ENCODE measurements at regions not wholly inside any gene's neighbourhood (a gene's known extent, or its start where the extent isn't known, plus 50 kb on each side); places are given as distances from the start of the nearest gene placed in this dataset.
A peak's percentile ranks its signal among the peaks of the same experiment; 100 is the strongest.
"Not testable (repeated sequence)": the region's sequence is repeated elsewhere in the genome, so short reads cannot be mapped to it uniquely, and the experiment has no call there.

DNA sequence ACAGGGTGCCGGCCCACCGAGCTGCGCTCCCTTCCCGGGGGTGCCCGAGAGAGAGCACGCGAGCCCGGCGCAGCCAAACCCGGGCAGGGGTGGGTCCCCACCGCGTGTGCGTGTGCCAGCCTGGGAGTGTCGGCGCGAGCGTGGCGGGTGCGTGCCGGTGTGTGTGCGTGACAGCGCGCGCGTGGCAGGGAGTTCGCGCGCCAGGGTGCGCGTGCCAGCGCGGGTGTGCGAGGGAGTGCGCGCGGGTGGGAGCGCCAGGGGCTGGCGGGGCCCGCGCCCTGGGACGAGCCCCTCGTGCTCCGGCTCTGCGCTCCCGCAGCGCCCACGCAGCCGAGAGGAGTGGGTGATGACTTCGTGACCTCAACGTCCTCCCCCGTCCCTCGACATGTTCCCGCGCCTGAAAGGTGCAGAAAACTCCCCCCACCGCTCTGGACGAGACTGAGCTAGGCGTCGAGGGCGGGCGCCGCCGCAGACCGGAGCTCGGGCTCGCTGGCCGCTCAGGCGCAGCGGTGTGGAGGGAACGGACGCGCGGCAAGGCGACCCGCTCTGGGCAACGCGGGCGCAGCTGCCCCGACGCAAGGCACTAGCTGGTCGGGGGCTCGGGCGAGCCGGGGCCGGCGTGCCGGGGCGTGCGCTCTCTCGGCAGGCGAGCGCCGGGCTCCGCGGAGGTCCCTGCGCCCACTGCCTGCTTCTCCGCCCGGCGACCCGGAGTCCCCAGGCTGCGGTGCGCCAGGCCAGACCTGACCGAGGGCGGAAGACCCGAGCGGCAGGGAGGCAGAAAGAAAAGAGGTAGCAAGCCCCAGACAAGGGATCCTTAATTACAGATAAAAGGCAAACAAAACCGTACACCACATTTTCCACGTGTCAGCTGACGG is 582.8 kb downstream of the ZEB2 start:
- Histone ChIP-seq H3K27me3 (ENCODE audit: control insufficient read depth, insufficient read depth, low read length) (peaks cover 37% of the 10 kb centered on the region), H3K36me3 (ENCODE audit: control insufficient read depth, low read depth, low read length) (no peaks in the 10 kb centered on the region), H3K27ac (ENCODE audit: low read length) (no peak overlapping the region), H3K9ac (ENCODE audit: low read length) (peak overlapping the region; percentile 51), H3K4me1 (ENCODE audit: control insufficient read depth, low read depth, low read length) (peaks cover 39% of the 10 kb centered on the region), H3K4me3 (ENCODE audit: low read length) (peak overlapping the region; percentile 50), H3K9me3 (ENCODE audit: control insufficient read depth, low read depth, low read length) (no peaks in the 10 kb centered on the region)

DNA sequence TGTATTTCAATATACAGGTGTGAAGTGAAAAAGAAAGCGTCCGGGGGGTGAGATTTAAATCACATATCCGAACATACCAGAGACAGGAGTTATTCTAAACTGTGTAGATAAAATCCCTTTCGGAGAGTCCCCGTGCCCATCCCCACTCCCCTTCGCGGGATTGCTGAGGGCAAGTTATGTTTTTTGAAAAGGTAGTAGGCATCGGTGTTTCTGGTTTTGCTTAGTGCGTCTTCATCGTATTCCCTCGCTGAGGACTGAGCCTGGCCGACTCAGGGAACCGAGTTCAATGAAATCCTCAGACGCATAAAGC is 583.4 kb downstream of the ZEB2 start:
- peak overlapping the region; percentile 51 for H3K9ac ChIP-seq (ENCODE audit: low read length)
- peak overlapping the region; percentile 50 for H3K4me3 ChIP-seq (ENCODE audit: low read length)
- no peaks in the 10 kb centered on the region for H3K9me3 ChIP-seq (ENCODE audit: control insufficient read depth, low read depth, low read length)
- H3K27ac ChIP-seq (ENCODE audit: low read length): no peak overlapping the region
- peaks cover 39% of the 10 kb centered on the region for H3K4me1 ChIP-seq (ENCODE audit: control insufficient read depth, low read depth, low read length)
- H3K27me3 ChIP-seq (ENCODE audit: control insufficient read depth, insufficient read depth, low read length): peaks cover 37% of the 10 kb centered on the region
- no peaks in the 10 kb centered on the region for H3K36me3 ChIP-seq (ENCODE audit: control insufficient read depth, low read depth, low read length)

DNA sequence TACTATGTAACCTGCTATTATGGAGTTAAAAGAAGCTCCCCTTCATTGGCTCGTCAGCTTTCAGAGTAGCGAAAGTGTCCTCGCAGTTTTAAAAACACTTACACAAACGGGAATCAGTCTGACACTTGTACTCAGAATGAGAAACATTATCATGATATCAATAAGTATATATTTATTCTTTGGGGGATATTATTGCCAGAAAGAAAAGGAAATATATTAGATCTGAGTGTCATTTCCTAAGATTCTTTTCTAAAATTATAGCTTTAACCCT is 584.5 kb downstream of the ZEB2 start:
- H3K9me3 ChIP-seq (ENCODE audit: control insufficient read depth, low read depth, low read length): no peaks in the 10 kb centered on the region
- H3K4me1 ChIP-seq (ENCODE audit: control insufficient read depth, low read depth, low read length): peaks cover 39% of the 10 kb centered on the region
- H3K27ac ChIP-seq (ENCODE audit: low read length): no peak overlapping the region
- no peak overlapping the region for H3K4me3 ChIP-seq (ENCODE audit: low read length)
- no peaks in the 10 kb centered on the region for H3K36me3 ChIP-seq (ENCODE audit: control insufficient read depth, low read depth, low read length)
- H3K9ac ChIP-seq (ENCODE audit: low read length): no peak overlapping the region
- H3K27me3 ChIP-seq (ENCODE audit: control insufficient read depth, insufficient read depth, low read length): peaks cover 37% of the 10 kb centered on the region

DNA sequence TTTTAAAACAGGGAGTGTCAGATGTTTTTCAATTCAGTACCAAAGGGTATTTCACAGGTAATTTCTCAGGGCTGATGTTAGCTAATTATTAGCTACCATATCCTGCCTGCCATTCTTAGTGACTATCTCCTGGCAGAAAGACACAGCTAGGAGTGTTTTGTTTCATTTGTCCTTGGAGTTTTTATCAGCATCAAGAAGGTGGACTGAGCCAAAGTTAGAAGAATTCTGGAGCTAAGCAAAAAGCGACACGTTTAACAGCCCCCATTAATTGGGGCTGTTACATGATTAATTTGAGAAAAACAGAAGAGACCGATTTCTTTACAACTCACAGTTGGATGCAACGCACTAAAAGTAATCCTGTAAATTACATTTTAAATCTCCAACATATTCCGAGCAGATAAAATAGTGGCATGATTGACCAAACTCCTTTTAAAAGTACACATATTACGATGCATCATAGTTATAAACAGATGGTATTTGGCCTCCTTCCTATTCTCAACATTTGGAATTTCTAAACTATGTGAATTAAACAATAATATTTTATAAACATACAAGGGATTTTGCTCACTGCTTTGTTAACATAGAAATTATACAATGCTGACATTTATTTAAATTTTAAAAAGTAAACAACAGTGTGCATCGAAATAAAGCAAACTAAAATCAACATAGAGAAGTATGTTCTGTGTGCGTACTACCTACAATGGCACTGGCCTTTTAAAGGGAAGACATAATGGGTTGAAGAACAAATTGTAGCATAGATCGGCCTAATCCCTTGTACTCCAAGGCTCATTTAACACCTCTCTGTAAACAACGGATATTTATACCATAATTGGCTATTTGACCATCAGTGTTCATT is 585.1 kb downstream of the ZEB2 start:
- Histone ChIP-seq H3K36me3 (ENCODE audit: control insufficient read depth, low read depth, low read length) (no peaks in the 10 kb centered on the region), H3K9ac (ENCODE audit: low read length) (no peak overlapping the region), H3K4me3 (ENCODE audit: low read length) (no peak overlapping the region), H3K4me1 (ENCODE audit: control insufficient read depth, low read depth, low read length) (peaks cover 38% of the 10 kb centered on the region), H3K27me3 (ENCODE audit: control insufficient read depth, insufficient read depth, low read length) (peaks cover 37% of the 10 kb centered on the region), H3K27ac (ENCODE audit: low read length) (no peak overlapping the region), H3K9me3 (ENCODE audit: control insufficient read depth, low read depth, low read length) (no peaks in the 10 kb centered on the region)

DNA sequence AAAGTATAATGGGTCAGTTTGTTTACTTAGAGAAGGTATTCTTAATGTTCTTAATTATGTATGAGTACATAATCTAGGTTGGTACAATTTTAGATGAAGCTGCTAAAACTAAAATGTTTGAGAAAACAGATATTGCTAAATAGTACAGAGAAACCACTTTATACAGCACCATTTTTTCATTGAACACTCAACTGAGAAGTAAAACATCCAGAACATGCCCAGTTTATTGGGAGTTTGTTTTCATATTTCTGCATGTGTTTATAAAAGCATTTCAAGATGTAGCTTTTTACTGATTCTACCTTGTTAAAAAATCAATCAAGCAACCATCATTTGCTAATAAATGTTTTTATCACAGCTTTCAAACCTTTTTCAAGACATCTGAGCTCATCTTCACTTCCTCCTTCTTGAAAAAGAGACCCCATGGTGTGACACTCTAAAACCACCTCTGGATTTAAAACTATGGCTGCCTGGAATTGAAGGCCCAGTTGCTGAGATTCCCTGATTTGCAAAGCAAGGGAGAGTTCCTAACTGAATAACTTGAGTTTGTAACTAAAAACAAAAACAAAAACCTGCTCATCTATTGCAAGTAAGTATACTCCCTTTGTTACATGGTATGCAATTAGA is 585.9 kb downstream of the ZEB2 start:
- H3K9ac ChIP-seq (ENCODE audit: low read length): no peak overlapping the region
- no peak overlapping the region for H3K4me3 ChIP-seq (ENCODE audit: low read length)
- no peaks in the 10 kb centered on the region for H3K36me3 ChIP-seq (ENCODE audit: control insufficient read depth, low read depth, low read length)
- no peak overlapping the region for H3K27ac ChIP-seq (ENCODE audit: low read length)
- peaks cover 37% of the 10 kb centered on the region for H3K27me3 ChIP-seq (ENCODE audit: control insufficient read depth, insufficient read depth, low read length)
- no peaks in the 10 kb centered on the region for H3K9me3 ChIP-seq (ENCODE audit: control insufficient read depth, low read depth, low read length)
- peaks cover 36% of the 10 kb centered on the region for H3K4me1 ChIP-seq (ENCODE audit: control insufficient read depth, low read depth, low read length)

DNA sequence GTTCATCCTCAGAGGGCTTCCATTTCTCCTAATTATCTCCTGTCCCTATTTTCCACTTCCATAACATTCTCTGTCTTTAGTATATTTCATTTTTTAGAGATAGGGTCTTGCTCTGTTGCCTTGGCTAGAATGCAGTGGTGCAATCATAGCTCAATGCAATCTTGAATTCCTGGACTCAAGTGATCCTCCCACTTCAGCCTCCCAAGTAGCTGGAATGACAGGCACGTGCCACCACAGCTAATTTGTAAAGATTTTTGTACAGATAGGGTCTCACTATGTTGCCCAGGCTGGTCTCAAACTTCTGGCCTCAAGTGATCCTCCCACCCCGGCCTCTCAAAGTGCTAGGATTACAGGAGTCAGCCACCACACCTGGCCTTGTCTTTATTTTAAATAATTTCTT is 589.0 kb downstream of the ZEB2 start:
- no peaks in the 10 kb centered on the region for H3K36me3 ChIP-seq (ENCODE audit: control insufficient read depth, low read depth, low read length)
- no peaks in the 10 kb centered on the region for H3K9me3 ChIP-seq (ENCODE audit: control insufficient read depth, low read depth, low read length)
- no peak overlapping the region for H3K27ac ChIP-seq (ENCODE audit: low read length)
- H3K27me3 ChIP-seq (ENCODE audit: control insufficient read depth, insufficient read depth, low read length): peaks cover 10% of the 10 kb centered on the region
- peaks cover 18% of the 10 kb centered on the region for H3K4me1 ChIP-seq (ENCODE audit: control insufficient read depth, low read depth, low read length)
- no peak overlapping the region for H3K4me3 ChIP-seq (ENCODE audit: low read length)
- H3K9ac ChIP-seq (ENCODE audit: low read length): no peak overlapping the region

DNA sequence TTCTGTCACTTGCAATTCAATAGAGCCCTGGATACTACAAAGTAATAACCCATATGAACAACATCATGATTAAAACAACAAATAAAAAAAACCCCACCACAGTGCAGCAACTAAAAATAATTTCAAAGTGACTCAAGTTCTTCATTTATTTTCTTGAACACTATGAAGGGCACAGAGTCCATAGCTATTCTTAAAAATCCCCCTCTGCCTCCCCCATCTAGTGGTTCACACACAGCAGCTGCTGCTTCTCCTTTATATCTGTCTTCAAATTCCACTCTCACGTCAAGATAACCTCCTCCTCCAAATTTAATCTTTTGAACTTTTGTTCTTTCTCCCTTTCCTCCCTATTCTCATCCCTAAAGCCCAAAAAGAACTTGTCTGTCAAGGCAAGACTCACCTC is 591.3 kb downstream of the ZEB2 start:
- Histone ChIP-seq H3K4me3 (ENCODE audit: low read length) (no peak overlapping the region), H3K27ac (ENCODE audit: low read length) (no peak overlapping the region), H3K27me3 (ENCODE audit: control insufficient read depth, insufficient read depth, low read length) (no peaks in the 10 kb centered on the region), H3K9ac (ENCODE audit: low read length) (no peak overlapping the region), H3K9me3 (ENCODE audit: control insufficient read depth, low read depth, low read length) (no peaks in the 10 kb centered on the region), H3K36me3 (ENCODE audit: control insufficient read depth, low read depth, low read length) (no peaks in the 10 kb centered on the region), H3K4me1 (ENCODE audit: control insufficient read depth, low read depth, low read length) (no peaks in the 10 kb centered on the region)

DNA sequence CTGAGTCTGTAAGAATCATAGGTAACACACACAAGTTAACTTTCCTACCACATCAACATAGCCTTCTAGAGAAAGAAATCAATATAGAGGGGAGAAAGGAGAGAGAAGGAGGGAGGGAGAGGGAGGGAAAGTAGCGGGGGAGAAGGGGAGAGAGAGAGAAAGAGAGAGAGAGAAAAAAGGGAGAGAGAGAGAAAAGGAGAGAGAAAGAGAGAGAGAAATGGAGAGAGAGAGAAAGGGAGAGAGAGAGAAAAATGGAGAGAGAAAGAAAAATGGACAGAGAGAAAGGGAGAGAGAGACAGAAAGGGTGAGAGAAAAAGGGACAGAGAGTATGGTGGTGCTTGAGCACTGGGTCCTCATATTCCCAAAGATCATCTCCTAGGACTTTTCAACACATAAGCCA is 591.7 kb downstream of the ZEB2 start:
- Histone ChIP-seq H3K9ac (ENCODE audit: low read length) (no peak overlapping the region), H3K4me1 (ENCODE audit: control insufficient read depth, low read depth, low read length) (no peaks in the 10 kb centered on the region), H3K4me3 (ENCODE audit: low read length) (no peak overlapping the region), H3K27ac (ENCODE audit: low read length) (no peak overlapping the region), H3K27me3 (ENCODE audit: control insufficient read depth, insufficient read depth, low read length) (no peaks in the 10 kb centered on the region), H3K9me3 (ENCODE audit: control insufficient read depth, low read depth, low read length) (no peaks in the 10 kb centered on the region), H3K36me3 (ENCODE audit: control insufficient read depth, low read depth, low read length) (no peaks in the 10 kb centered on the region)

DNA sequence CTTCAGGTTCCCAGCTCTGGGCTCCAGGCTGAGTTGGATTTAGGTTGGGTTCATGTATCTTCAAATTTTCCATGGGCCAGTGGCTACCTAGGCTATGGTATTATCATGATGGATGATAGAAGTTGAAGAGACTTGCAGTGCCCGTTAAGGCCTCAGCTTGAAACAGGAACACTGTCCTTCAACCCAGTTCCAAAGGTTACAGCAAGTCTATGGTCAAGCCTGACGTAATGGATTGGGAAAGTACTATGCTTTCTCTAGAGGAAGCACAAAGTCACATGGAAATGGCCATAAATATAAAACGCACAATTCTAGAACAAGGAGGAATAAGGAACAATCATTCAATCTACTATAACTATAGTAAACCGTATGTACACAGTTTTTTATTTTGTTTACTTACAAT is 593.2 kb downstream of the ZEB2 start:
- no peaks in the 10 kb centered on the region for H3K36me3 ChIP-seq (ENCODE audit: control insufficient read depth, low read depth, low read length)
- H3K4me1 ChIP-seq (ENCODE audit: control insufficient read depth, low read depth, low read length): no peaks in the 10 kb centered on the region
- H3K4me3 ChIP-seq (ENCODE audit: low read length): no peak overlapping the region
- H3K27ac ChIP-seq (ENCODE audit: low read length): no peak overlapping the region
- H3K27me3 ChIP-seq (ENCODE audit: control insufficient read depth, insufficient read depth, low read length): no peaks in the 10 kb centered on the region
- no peaks in the 10 kb centered on the region for H3K9me3 ChIP-seq (ENCODE audit: control insufficient read depth, low read depth, low read length)
- H3K9ac ChIP-seq (ENCODE audit: low read length): no peak overlapping the region

DNA sequence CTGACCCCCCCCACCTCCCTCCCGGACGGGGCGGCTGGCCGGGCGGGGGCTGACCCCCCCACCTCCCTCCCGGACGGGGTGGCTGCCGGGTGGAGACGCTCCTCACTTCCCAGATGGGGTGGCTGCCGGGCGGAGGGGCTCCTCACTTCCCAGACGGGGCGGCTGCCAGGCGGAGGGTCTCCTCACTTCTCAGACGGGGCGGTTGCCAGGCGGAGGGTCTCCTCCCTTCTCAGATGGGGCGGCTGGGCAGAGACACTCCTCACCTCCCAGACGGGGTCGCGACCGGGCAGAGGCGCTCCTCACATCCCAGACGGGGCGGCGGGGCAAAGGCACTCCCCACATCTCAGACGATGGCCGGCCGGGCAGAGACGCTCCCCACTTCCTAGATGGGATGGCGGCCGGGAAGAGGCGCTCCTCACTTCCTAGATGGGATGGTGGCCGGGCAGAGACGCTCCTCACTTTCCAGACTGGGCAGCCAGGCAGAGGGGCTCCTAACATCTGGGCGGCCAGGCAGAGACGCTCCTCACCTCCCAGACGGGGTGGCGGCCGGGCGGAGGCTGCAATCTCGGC is 597.6 kb downstream of the ZEB2 start:
- H3K4me3 ChIP-seq (ENCODE audit: low read length); H3K27me3 ChIP-seq (ENCODE audit: control insufficient read depth, insufficient read depth, low read length); H3K9ac ChIP-seq (ENCODE audit: low read length); H3K36me3 ChIP-seq (ENCODE audit: control insufficient read depth, low read depth, low read length); H3K4me1 ChIP-seq (ENCODE audit: control insufficient read depth, low read depth, low read length); H3K27ac ChIP-seq (ENCODE audit: low read length): not testable (repeated sequence)
- peaks cover 17% of the 10 kb centered on the region for H3K9me3 ChIP-seq (ENCODE audit: control insufficient read depth, low read depth, low read length)

DNA sequence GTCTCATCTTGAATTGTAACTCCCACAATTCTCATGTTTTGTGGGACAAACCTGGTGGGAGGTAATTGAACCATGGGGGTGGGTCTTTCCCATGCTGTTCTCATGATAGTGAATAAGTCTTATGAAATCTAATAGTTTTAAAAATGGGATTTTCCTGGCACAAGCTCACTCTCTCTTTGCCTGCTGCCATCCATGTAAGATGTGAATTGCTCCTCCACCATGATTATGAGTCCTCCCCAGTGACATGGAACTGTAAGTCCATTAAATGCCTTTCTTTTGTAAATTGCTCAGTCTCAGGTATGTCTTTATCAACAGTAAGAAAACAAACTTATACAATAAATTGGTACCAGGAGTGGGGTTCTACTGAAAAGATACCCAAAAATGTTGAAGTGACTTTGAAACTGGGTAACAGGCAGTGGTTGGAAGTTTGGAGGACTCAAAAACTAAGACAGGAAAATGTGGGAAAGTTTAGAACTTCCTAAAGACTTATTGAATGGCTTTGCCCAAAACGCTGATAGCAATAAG is 601.4 kb downstream of the ZEB2 start:
- no peak overlapping the region for H3K4me3 ChIP-seq (ENCODE audit: low read length)
- H3K9me3 ChIP-seq (ENCODE audit: control insufficient read depth, low read depth, low read length): peaks cover 17% of the 10 kb centered on the region
- H3K9ac ChIP-seq (ENCODE audit: low read length): no peak overlapping the region
- H3K27me3 ChIP-seq (ENCODE audit: control insufficient read depth, insufficient read depth, low read length): no peaks in the 10 kb centered on the region
- no peak overlapping the region for H3K27ac ChIP-seq (ENCODE audit: low read length)
- no peaks in the 10 kb centered on the region for H3K4me1 ChIP-seq (ENCODE audit: control insufficient read depth, low read depth, low read length)
- H3K36me3 ChIP-seq (ENCODE audit: control insufficient read depth, low read depth, low read length): no peaks in the 10 kb centered on the region

All from iPS-18a (cell line).